GM12878 (cell line): ENCODE measurements at regions not wholly inside any gene's neighbourhood (a gene's known extent, or its start where the extent isn't known, plus 50 kb on each side); places are given as distances from the start of the nearest gene placed in this dataset. TPM values are rescaled to one million over a fixed set of nuclear protein-coding genes. Genes with fewer than 3 reads are reported as not detected.

ENCODE experiments used
- small RNA-seq: library from RNA; depleted of rRNA; stranded (forward); fragments of <200 nt; gene quantifications from one replicate; pipeline ENCODE3, GENCODE V24; 2014

Small RNA genes in the stretch of these regions (small RNA-seq; reads per million reads assigned to genes)
- gene RF00019: not detected
